Keratinocyte (primary cell): ENCODE measurements at regions not wholly inside any gene's neighbourhood (a gene's known extent, or its start where the extent isn't known, plus 50 kb on each side); places are given as distances from the start of the nearest gene placed in this dataset.

Source experiments
- DNase-seq: peaks from one replicate; pipeline ENCODE4 v3.0.0-alpha.2; 2011; ENCODE audit warnings: low read depth, missing footprints, low spot score
- FAIRE-seq: peaks from 2 replicates; lab custom pipeline; 2011; peaks lifted over from hg19 to GRCh38; lab: Jason Lieb, UNC
- H2AFZ ChIP-seq: 2 replicates; pipeline ENCODE4 v1.6.0; 2012; ENCODE audit warnings: low read length, control low read depth, inconsistent platforms; ENCODE audit not compliant: control insufficient read depth
- H3K27ac ChIP-seq: 2 replicates; pipeline ENCODE4 v1.5.1; 2011; ENCODE audit warnings: low read length; ENCODE audit not compliant: control insufficient read depth, insufficient read depth
- H3K27me3 ChIP-seq: 3 replicates; pipeline ENCODE4 v1.6.0; 2011; ENCODE audit warnings: low read length; ENCODE audit not compliant: control insufficient read depth, insufficient read depth; ENCODE audit errors: extremely low read depth
- H3K36me3 ChIP-seq, 2 experiments: 2 replicates in 1 of 2; 3 replicates in 1 of 2; pipeline ENCODE4 v1.5.1; 2011; ENCODE audit warnings: low read length in 2 of 2, mild to moderate bottlenecking in 1 of 2; ENCODE audit not compliant: control insufficient read depth in 2 of 2, insufficient read depth in 2 of 2; ENCODE audit errors: extremely low read depth in 1 of 2
- H3K4me1 ChIP-seq: 3 replicates; pipeline ENCODE4 v1.5.1; 2011; ENCODE audit warnings: low read length; ENCODE audit not compliant: control insufficient read depth, insufficient read depth; ENCODE audit errors: extremely low read depth
- H3K4me2 ChIP-seq: 3 replicates; pipeline ENCODE4 v1.6.0; 2011; ENCODE audit warnings: low read depth, low read length; ENCODE audit not compliant: control insufficient read depth, insufficient read depth; ENCODE audit errors: extremely low read depth
- H3K4me3 ChIP-seq, 3 experiments: fragments of 200-600 bp in 1 of 3; sonication (generic) in 1 of 3; 2 replicates in 2 of 3; 3 replicates in 1 of 3; pipeline ENCODE4 v1.5.1; 2011 to 2016; ENCODE audit warnings: low read length in 3 of 3, mild to moderate bottlenecking in 3 of 3, control low read depth in 2 of 3, inconsistent platforms in 1 of 3, low read depth in 1 of 3, mixed read lengths in 1 of 3, mixed run types in 1 of 3, moderate library complexity in 1 of 3; ENCODE audit not compliant: control insufficient read depth in 2 of 3, insufficient read depth in 2 of 3; ENCODE audit errors: extremely low read depth in 1 of 3
- H3K79me2 ChIP-seq: 2 replicates; pipeline ENCODE4 v1.6.0; 2012; ENCODE audit warnings: low read length; ENCODE audit not compliant: control insufficient read depth, insufficient read depth
- H3K9ac ChIP-seq: 3 replicates; pipeline ENCODE4 v1.6.0; 2011; ENCODE audit warnings: low read length; ENCODE audit not compliant: control insufficient read depth, insufficient read depth; ENCODE audit errors: extremely low read depth
- H3K9me1 ChIP-seq: 3 replicates; pipeline ENCODE4 v1.6.0; 2011; ENCODE audit warnings: low read length; ENCODE audit not compliant: control insufficient read depth, insufficient read depth; ENCODE audit errors: extremely low read depth
- H3K9me3 ChIP-seq: 2 replicates; pipeline ENCODE4 v1.5.1; 2012; ENCODE audit warnings: low read depth, low read length; ENCODE audit not compliant: control insufficient read depth
- H4K20me1 ChIP-seq: 3 replicates; pipeline ENCODE4 v1.6.0; 2011; ENCODE audit warnings: low read length; ENCODE audit not compliant: control insufficient read depth, insufficient read depth; ENCODE audit errors: extremely low read depth
- EZH2 ChIP-seq: IDR thresholded peaks from one replicate; pipeline ENCODE4 v1.6.1; 2012; ENCODE audit warnings: inconsistent platforms, mild to moderate bottlenecking, low read length, moderate library complexity
- dilution Hi-C: fragments of 300-500 bp; cut with MboI; formaldehyde crosslinking; loops from one replicate; pipeline ENCODE4 v1.7.0; 2020; ENCODE audit warnings: low sequenced_read_pairs; ENCODE audit not compliant: extremely low pct_ligation_motif_present
- TF ChIP-seq, protein P1 (sequence below), 3 experiments: IDR thresholded peaks in 1 of 3; conservative IDR thresholded peaks in 1 of 3; optimal IDR thresholded peaks in 1 of 3; 2 replicates in 2 of 3; 3 replicates in 1 of 3; pipeline versions ENCODE3 to v1.5.1; 2011; ENCODE audit warnings: low read length in 3 of 3, mild to moderate bottlenecking in 3 of 3, moderate library complexity in 2 of 3, control low read depth in 1 of 3, inconsistent platforms in 1 of 3; ENCODE audit not compliant: insufficient read depth in 2 of 3; ENCODE audit errors: extremely low read depth in 1 of 3

DNA sequence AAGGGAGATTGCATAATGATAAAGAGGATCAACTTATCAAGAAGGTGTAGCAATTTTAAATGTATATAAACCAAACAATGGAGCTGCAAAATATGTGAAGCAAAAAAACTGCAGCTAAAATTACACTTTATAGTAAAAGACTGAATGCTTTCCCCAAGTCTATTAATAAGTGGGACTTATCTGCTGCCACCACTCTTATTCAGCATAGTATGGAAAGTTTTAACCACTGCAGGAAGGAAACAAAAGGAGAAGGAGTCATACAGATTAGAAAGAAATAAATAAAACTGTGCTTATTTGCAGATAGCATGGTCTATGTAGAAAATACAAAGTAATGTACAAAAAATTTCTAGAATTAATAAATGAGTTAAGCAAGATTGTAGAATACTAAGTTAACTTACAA, 94.1 kb upstream of the GK2 start:
- H3K4me2 ChIP-seq: no peak overlapping the region
- no peaks in the 10 kb centered on the region for H3K9me1 ChIP-seq
- no peaks in the 10 kb centered on the region for H4K20me1 ChIP-seq
- dilution Hi-C loops: no loop called here
- no peaks in the 10 kb centered on the region for H3K36me3 ChIP-seq
- H3K27ac ChIP-seq: no peak overlapping the region
- H3K9ac ChIP-seq: no peak overlapping the region
- no peak overlapping the region for H2AFZ ChIP-seq
- DNase-seq (no peak), FAIRE-seq (no peak)
- no peaks in the 10 kb centered on the region for H3K9me3 ChIP-seq
- H3K79me2 ChIP-seq: no peaks in the 10 kb centered on the region
- TF ChIP-seq, protein P1, sequence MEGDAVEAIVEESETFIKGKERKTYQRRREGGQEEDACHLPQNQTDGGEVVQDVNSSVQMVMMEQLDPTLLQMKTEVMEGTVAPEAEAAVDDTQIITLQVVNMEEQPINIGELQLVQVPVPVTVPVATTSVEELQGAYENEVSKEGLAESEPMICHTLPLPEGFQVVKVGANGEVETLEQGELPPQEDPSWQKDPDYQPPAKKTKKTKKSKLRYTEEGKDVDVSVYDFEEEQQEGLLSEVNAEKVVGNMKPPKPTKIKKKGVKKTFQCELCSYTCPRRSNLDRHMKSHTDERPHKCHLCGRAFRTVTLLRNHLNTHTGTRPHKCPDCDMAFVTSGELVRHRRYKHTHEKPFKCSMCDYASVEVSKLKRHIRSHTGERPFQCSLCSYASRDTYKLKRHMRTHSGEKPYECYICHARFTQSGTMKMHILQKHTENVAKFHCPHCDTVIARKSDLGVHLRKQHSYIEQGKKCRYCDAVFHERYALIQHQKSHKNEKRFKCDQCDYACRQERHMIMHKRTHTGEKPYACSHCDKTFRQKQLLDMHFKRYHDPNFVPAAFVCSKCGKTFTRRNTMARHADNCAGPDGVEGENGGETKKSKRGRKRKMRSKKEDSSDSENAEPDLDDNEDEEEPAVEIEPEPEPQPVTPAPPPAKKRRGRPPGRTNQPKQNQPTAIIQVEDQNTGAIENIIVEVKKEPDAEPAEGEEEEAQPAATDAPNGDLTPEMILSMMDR (optimal IDR thresholded peaks at IDR 0.05 in 1 of 3, IDR thresholded peaks at IDR 0.05 in 1 of 3, conservative IDR thresholded peaks at IDR 0.05 in 1 of 3; ENCODE audit: extremely low read depth in 1 of 3, insufficient read depth in 2 of 3, low read length in 3 of 3): no peak
- TF ChIP-seq EZH2: no peak
- H3K4me3 ChIP-seq: no peak overlapping the region
- peaks cover 4% of the 10 kb centered on the region for H3K27me3 ChIP-seq
- H3K4me1 ChIP-seq: no peaks in the 10 kb centered on the region

DNA sequence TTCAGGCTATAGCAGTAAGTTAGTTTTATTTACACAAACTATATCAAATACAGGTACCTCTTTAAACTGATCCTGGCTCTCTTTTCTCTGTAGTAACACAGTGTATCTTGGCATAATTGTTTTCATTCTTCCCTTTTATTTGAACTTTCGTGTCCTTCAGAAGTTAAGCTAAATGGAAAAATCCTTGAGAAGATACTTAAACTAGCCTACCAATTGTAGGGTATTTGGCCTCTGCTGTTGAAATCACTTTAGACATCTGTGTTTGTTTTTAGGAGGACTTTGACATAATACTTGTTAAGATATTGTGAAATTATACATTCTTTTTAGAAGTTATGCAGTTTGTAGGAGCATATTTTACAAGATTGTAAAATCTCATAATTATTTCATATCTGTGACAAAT, 90.3 kb upstream of the GK2 start:
- Histone ChIP-seq H3K9ac (no peak overlapping the region), H3K9me3 (no peaks in the 10 kb centered on the region), H2AFZ (no peak overlapping the region), H3K79me2 (no peaks in the 10 kb centered on the region), H4K20me1 (no peaks in the 10 kb centered on the region), H3K4me1 (no peaks in the 10 kb centered on the region), H3K27me3 (peaks cover 4% of the 10 kb centered on the region), H3K27ac (no peak overlapping the region), H3K9me1 (no peaks in the 10 kb centered on the region), H3K4me2 (no peak overlapping the region), H3K36me3 (no peaks in the 10 kb centered on the region), H3K4me3 (no peak overlapping the region)
- dilution Hi-C loops: no loop called here
- no peak for TF ChIP-seq EZH2
- TF ChIP-seq, protein P1 (optimal IDR thresholded peaks at IDR 0.05 in 1 of 3, IDR thresholded peaks at IDR 0.05 in 1 of 3, conservative IDR thresholded peaks at IDR 0.05 in 1 of 3; ENCODE audit: extremely low read depth in 1 of 3, insufficient read depth in 2 of 3, low read length in 3 of 3): no peak
- FAIRE-seq (no peak), DNase-seq (no peak)
